ENCODE measurements at regions not wholly inside any gene's neighbourhood (a gene's known extent, or its start where the extent isn't known, plus 50 kb on each side); places are given as distances from the start of the nearest gene placed in this dataset.

DNA sequence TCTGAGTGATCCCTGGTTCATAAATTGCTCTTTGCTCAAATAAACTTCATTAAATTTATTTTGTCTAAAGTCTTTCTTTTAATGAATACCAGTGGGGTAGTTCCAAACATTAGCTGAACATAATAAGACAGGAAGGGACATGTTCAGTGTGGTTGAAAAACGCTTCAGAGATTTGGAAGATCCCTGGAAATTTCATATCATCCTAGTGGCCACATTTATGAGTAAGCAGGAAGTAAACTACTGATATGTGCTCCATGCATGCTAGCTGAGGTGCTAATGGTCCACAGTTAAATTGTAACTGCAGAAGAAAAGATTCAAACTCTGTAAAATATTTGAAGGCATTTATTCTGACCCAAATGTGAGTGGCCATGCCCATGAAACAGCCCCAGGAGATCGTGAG is 1328.7 kb downstream of the ADGRL3 start:
- H3K27ac ChIP-seq: no peak overlapping the region
- TF ChIP-seq, protein P1, sequence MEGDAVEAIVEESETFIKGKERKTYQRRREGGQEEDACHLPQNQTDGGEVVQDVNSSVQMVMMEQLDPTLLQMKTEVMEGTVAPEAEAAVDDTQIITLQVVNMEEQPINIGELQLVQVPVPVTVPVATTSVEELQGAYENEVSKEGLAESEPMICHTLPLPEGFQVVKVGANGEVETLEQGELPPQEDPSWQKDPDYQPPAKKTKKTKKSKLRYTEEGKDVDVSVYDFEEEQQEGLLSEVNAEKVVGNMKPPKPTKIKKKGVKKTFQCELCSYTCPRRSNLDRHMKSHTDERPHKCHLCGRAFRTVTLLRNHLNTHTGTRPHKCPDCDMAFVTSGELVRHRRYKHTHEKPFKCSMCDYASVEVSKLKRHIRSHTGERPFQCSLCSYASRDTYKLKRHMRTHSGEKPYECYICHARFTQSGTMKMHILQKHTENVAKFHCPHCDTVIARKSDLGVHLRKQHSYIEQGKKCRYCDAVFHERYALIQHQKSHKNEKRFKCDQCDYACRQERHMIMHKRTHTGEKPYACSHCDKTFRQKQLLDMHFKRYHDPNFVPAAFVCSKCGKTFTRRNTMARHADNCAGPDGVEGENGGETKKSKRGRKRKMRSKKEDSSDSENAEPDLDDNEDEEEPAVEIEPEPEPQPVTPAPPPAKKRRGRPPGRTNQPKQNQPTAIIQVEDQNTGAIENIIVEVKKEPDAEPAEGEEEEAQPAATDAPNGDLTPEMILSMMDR (conservative IDR thresholded peaks at IDR 0.05): no peak
- no peak for TF ChIP-seq ZFX (IDR thresholded peaks at IDR 0.05)

GRCh38 chr4:62526671-62527070 is 1326.5 kb downstream of the ADGRL3 start:
- H3K27ac ChIP-seq: no peak overlapping the region
- TF ChIP-seq ZFX (IDR thresholded peaks at IDR 0.05): no peak
- TF ChIP-seq, protein P1 (conservative IDR thresholded peaks at IDR 0.05): no peak

DNA sequence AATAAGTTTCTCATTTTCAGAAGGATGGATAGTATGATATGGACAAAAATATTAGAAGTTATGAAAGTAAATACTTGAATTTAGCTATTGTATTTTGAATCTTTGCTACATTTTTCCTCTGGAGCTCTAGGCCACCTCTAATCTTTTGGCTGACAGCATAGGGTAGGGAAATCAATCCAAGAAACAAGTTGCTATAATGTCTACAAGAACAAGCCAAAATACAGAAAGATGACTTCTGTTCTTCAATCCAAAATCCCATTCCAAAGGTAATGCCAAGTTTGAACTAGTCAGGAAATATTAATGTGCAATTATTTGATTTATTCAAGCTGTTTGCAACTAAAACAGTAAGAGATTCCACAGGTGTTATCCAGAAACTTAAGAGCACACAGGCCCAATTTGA is 1323.1 kb downstream of the ADGRL3 start:
- no peak for TF ChIP-seq ZFX (IDR thresholded peaks at IDR 0.05)
- TF ChIP-seq, protein P1 (conservative IDR thresholded peaks at IDR 0.05): no peak
- no peak overlapping the region for H3K27ac ChIP-seq

- no peak overlapping the region for H3K27ac ChIP-seq
- no peak for TF ChIP-seq ZFX (IDR thresholded peaks at IDR 0.05)
- TF ChIP-seq, protein P1 (conservative IDR thresholded peaks at IDR 0.05): no peak
These were observed 1322.1 kb downstream of the ADGRL3 start for GRCh38 chr4:62522273-62522672.

DNA sequence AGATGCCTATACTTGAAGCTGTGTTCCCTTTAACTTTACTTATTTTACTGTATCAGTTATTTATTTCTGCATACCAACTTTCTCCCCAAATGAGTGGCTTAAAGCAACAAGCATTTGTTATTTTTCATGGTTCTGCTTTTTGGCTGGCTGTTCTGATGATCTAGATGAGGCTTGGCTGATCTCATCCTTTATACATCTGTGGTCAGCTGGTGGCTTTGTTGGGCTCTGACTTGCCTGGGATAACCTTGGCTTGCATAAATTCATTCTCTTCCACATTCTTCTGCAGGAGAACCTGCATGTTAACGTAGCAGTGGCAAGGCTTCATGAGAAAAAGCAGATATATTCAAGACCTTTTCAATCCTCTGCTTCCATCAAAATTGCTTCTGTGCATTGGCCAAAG is 1317.6 kb downstream of the ADGRL3 start:
- TF ChIP-seq ZFX (IDR thresholded peaks at IDR 0.05): no peak
- TF ChIP-seq, protein P1 (conservative IDR thresholded peaks at IDR 0.05): no peak

DNA sequence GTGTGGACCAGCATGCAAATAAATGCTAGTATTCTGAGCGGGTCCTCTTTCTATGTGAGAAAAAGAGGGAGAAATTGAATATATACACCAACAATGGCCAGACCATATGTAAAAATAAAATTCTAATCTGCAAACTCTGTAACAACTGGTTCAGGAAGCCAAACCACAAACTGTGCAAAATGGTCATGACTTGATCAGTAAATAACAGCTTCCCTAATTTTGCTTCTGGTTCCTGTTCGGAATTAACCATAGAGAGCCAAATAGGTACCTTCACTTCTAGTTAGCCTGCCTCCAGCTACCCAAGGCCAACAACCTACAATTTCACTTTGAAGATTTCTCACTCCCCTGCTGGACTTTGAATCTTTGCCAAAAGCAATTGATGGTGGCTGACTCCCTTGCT is 1313.2 kb downstream of the ADGRL3 start:
- no peak overlapping the region for H3K27ac ChIP-seq
- no peak for TF ChIP-seq ZFX (IDR thresholded peaks at IDR 0.05)
- TF ChIP-seq, protein P1 (conservative IDR thresholded peaks at IDR 0.05): no peak

More for the DNA sequence above, 1317.6 kb downstream of the ADGRL3 start:
- H3K27ac ChIP-seq: no peak overlapping the region

GRCh38 chr4:62512271-62512670 is 1312.1 kb downstream of the ADGRL3 start:
- no peak overlapping the region for H3K27ac ChIP-seq
- no peak for TF ChIP-seq ZFX (IDR thresholded peaks at IDR 0.05)
- TF ChIP-seq, protein P1 (conservative IDR thresholded peaks at IDR 0.05): no peak

Data from C4-2B (cell line).